ENCODE measurements at regions not wholly inside any gene's neighbourhood (a gene's known extent, or its start where the extent isn't known, plus 50 kb on each side); places are given as distances from the start of the nearest gene placed in this dataset.

- ChIA-PET POLR2A (no interaction called here), CTCF (no interaction called here)
- no peak for TF ChIP-seq CTCF (IDR thresholded peaks at IDR 0.05; ENCODE audit: insufficient read depth, low read length, missing control alignments)
- H3K4me3 ChIP-seq (ENCODE audit: low read depth, low read length): no peak overlapping the region
- no peak for DNase-seq (ENCODE audit: low read depth, low spot score)
These were observed 437.0 kb upstream of the MGMT start for GRCh38 chr10:129029851-129030602.

GRCh38 chr10:129030603-129030895, 436.5 kb upstream of the MGMT start:
- H3K4me3 ChIP-seq (ENCODE audit: low read depth, low read length): no peak overlapping the region
- ChIA-PET CTCF (no interaction called here), POLR2A (no interaction called here)
- no peak for DNase-seq (ENCODE audit: low read depth, low spot score)
- TF ChIP-seq CTCF (IDR thresholded peaks at IDR 0.05; ENCODE audit: insufficient read depth, low read length, missing control alignments): no peak

GRCh38 chr10:129030996-129031843, 435.8 kb upstream of the MGMT start:
- TF ChIP-seq CTCF (IDR thresholded peaks at IDR 0.05; ENCODE audit: insufficient read depth, low read length, missing control alignments): peak; percentile 51
- POLR2A ChIA-PET: no interaction called here
- CTCF ChIA-PET: interaction anchor here (1.2 kb wide), 1 partner anchor 1148 kb away, joined by 3 read pairs; no protein-coding TSS in a partner anchor
- H3K4me3 ChIP-seq (ENCODE audit: low read depth, low read length): no peak overlapping the region
- DNase-seq (ENCODE audit: low read depth, low spot score): no peak

- H3K4me3 ChIP-seq (ENCODE audit: low read depth, low read length): no peak overlapping the region
- DNase-seq (ENCODE audit: low read depth, low spot score): no peak
- TF ChIP-seq CTCF (IDR thresholded peaks at IDR 0.05; ENCODE audit: insufficient read depth, low read length, missing control alignments): no peak
- CTCF ChIA-PET: interaction anchor here (1.2 kb wide), 1 partner anchor 1147 kb away, joined by 3 read pairs; no protein-coding TSS in a partner anchor
- POLR2A ChIA-PET: no interaction called here
These were observed 435.2 kb upstream of the MGMT start for GRCh38 chr10:129031844-129032150.

- no peak for DNase-seq (ENCODE audit: low read depth, low spot score)
- ChIA-PET CTCF (interaction anchor here (1.2 kb wide), 1 partner anchor 1147 kb away, joined by 3 read pairs; no protein-coding TSS in a partner anchor), POLR2A (no interaction called here)
- H3K4me3 ChIP-seq (ENCODE audit: low read depth, low read length): no peak overlapping the region
- TF ChIP-seq CTCF (IDR thresholded peaks at IDR 0.05; ENCODE audit: insufficient read depth, low read length, missing control alignments): no peak
These were observed 434.4 kb upstream of the MGMT start for GRCh38 chr10:129032372-129033313.
